H9 (cell line): ENCODE measurements at regions not wholly inside any gene's neighbourhood (a gene's known extent, or its start where the extent isn't known, plus 50 kb on each side); places are given as distances from the start of the nearest gene placed in this dataset.

Experiments
- DNase-seq: peaks from one replicate; pipeline ENCODE4 v3.0.0-alpha.2; 2017
- H2AFZ ChIP-seq: one replicate; pipeline ENCODE4 v1.6.1; 2013; ENCODE audit warnings: mild to moderate bottlenecking, low read length, control low read depth, moderate library complexity
- H2AK5ac ChIP-seq: 2 replicates; pipeline ENCODE4 v1.6.1; 2013; ENCODE audit warnings: low read length, control low read depth, mixed read lengths; ENCODE audit not compliant: insufficient read length
- H2BK120ac ChIP-seq: one replicate; pipeline ENCODE4 v1.6.1; 2013; ENCODE audit warnings: low read depth, mild to moderate bottlenecking, low read length, control low read depth, inconsistent platforms; ENCODE audit not compliant: poor library complexity, severe bottlenecking
- H2BK12ac ChIP-seq: 2 replicates; pipeline ENCODE4 v1.6.1; 2013; ENCODE audit warnings: low read length, control low read depth, mixed read lengths, low read depth; ENCODE audit not compliant: insufficient read length
- H2BK15ac ChIP-seq: 2 replicates; pipeline ENCODE4 v1.6.1; 2013; ENCODE audit warnings: low read depth, low read length, control low read depth
- H2BK20ac ChIP-seq: one replicate; pipeline ENCODE4 v1.6.1; 2013; ENCODE audit warnings: low read depth, mild to moderate bottlenecking, low read length, control low read depth, inconsistent platforms; ENCODE audit not compliant: poor library complexity, severe bottlenecking
- H2BK5ac ChIP-seq: 2 replicates; pipeline ENCODE4 v1.6.1; 2013; ENCODE audit warnings: low read length, control low read depth, mixed read lengths; ENCODE audit not compliant: insufficient read length
- H3K14ac ChIP-seq: 2 replicates; pipeline ENCODE4 v1.6.1; 2013; ENCODE audit warnings: low read length, control low read depth; ENCODE audit not compliant: insufficient read depth
- H3K18ac ChIP-seq: 2 replicates; pipeline ENCODE4 v1.6.1; 2013; ENCODE audit warnings: low read depth, mild to moderate bottlenecking, mixed read lengths, low read length, control low read depth; ENCODE audit not compliant: insufficient read length
- H3K23ac ChIP-seq: 2 replicates; pipeline ENCODE4 v1.6.1; 2013; ENCODE audit warnings: low read length, control low read depth, mixed read lengths, low read depth; ENCODE audit not compliant: insufficient read length
- H3K23me2 ChIP-seq: 2 replicates; pipeline ENCODE4 v1.6.1; 2013; ENCODE audit warnings: low read depth, mild to moderate bottlenecking, mixed read lengths, low read length, control low read depth; ENCODE audit not compliant: insufficient read length, poor library complexity, severe bottlenecking
- H3K27ac ChIP-seq: 2 replicates; pipeline ENCODE4 v1.5.1; 2013; ENCODE audit warnings: low read length, control low read depth, mixed read lengths, low read depth; ENCODE audit not compliant: insufficient read length
- H3K27me3 ChIP-seq: 2 replicates; pipeline ENCODE4 v1.6.1; 2013; ENCODE audit warnings: low read length, control low read depth, inconsistent platforms; ENCODE audit not compliant: insufficient read depth
- H3K4ac ChIP-seq: 2 replicates; pipeline ENCODE4 v1.6.1; 2013; ENCODE audit warnings: low read depth, mild to moderate bottlenecking, control low read depth, inconsistent platforms, low read length, moderate library complexity
- H3K4me1 ChIP-seq: 2 replicates; pipeline ENCODE4 v1.6.1; 2013; ENCODE audit warnings: low read length, control low read depth, inconsistent platforms; ENCODE audit not compliant: insufficient read depth
- H3K4me2 ChIP-seq: 2 replicates; pipeline ENCODE4 v1.6.1; 2013; ENCODE audit warnings: low read length, control low read depth, mixed read lengths; ENCODE audit not compliant: insufficient read length, insufficient read depth
- H3K56ac ChIP-seq: 2 replicates; pipeline ENCODE4 v1.6.1; 2013; ENCODE audit warnings: low read depth, mild to moderate bottlenecking, mixed read lengths, low read length, control low read depth; ENCODE audit not compliant: insufficient read length
- H3K79me1 ChIP-seq: 2 replicates; pipeline ENCODE4 v1.6.1; 2013; ENCODE audit warnings: low read depth, mild to moderate bottlenecking, moderate library complexity, low read length, control low read depth, inconsistent platforms; ENCODE audit not compliant: insufficient read depth, poor library complexity, severe bottlenecking
- H3K79me2 ChIP-seq: 2 replicates; pipeline ENCODE4 v1.6.1; 2013; ENCODE audit warnings: low read length, control low read depth, inconsistent platforms; ENCODE audit not compliant: insufficient read depth
- H3K9ac ChIP-seq: 2 replicates; pipeline ENCODE4 v1.6.1; 2013; ENCODE audit warnings: low read length, control low read depth, mixed read lengths; ENCODE audit not compliant: insufficient read length; ENCODE audit errors: extremely low read depth
- H3K9me3 ChIP-seq: one replicate; pipeline ENCODE4 v1.6.1; 2013; ENCODE audit warnings: low read depth, low read length, inconsistent platforms; ENCODE audit not compliant: control insufficient read depth
- H3T11ph ChIP-seq: one replicate; pipeline ENCODE4 v1.6.1; 2013; ENCODE audit warnings: mild to moderate bottlenecking, low read length, control low read depth, inconsistent platforms
- H4K20me1 ChIP-seq: one replicate; pipeline ENCODE4 v1.6.1; 2013; ENCODE audit not compliant: control insufficient read depth, insufficient read length, insufficient read depth
- H4K5ac ChIP-seq: 2 replicates; pipeline ENCODE4 v1.6.1; 2013; ENCODE audit warnings: low read depth, mild to moderate bottlenecking, mixed read lengths, low read length, control low read depth; ENCODE audit not compliant: insufficient read length
- H4K8ac ChIP-seq: replicated peaks from 2 replicates; pipeline ENCODE4 v1.6.1; 2013; ENCODE audit warnings: low read length, control low read depth, mixed read lengths, low read depth; ENCODE audit not compliant: insufficient read length
- H4K91ac ChIP-seq: 2 replicates; pipeline ENCODE4 v1.6.1; 2013; ENCODE audit warnings: low read depth, mild to moderate bottlenecking, moderate library complexity, mixed read lengths, low read length, control low read depth; ENCODE audit not compliant: insufficient read length
- H3K27ac Mint-ChIP-seq, 3 experiments: 2 replicates in 2 of 3; 3 replicates in 1 of 3; pipeline ENCODE4 v1.8.0; 2020 to 2021; ENCODE audit warnings: mixed read lengths in 3 of 3, mild to moderate bottlenecking in 1 of 3, moderate library complexity in 1 of 3
- H3K27me3 Mint-ChIP-seq: 2 replicates; pipeline ENCODE4 v1.8.0; 2021; ENCODE audit warnings: low read depth, mild to moderate bottlenecking, moderate library complexity, mixed read lengths
- H3K36me3 Mint-ChIP-seq, 3 experiments: 2 replicates in 2 of 3; 3 replicates in 1 of 3; pipeline ENCODE4 v1.8.0; 2020 to 2021; ENCODE audit warnings: low read depth in 3 of 3, mixed read lengths in 3 of 3; ENCODE audit not compliant: insufficient read depth in 1 of 3
- H3K4me1 Mint-ChIP-seq, 2 experiments: 2 replicates each; pipeline ENCODE4 v1.8.0; 2020; ENCODE audit warnings: mixed read lengths in 2 of 2
- H3K4me3 Mint-ChIP-seq, 2 experiments: 2 replicates in 1 of 2; 3 replicates in 1 of 2; pipeline ENCODE4 v1.8.0; 2020 to 2021; ENCODE audit warnings: mild to moderate bottlenecking in 2 of 2, mixed read lengths in 2 of 2, moderate library complexity in 1 of 2
- H3K9me3 Mint-ChIP-seq, 2 experiments: 2 replicates in 1 of 2; 3 replicates in 1 of 2; pipeline ENCODE4 v1.8.0; 2020; ENCODE audit warnings: mild to moderate bottlenecking in 2 of 2, mixed read lengths in 2 of 2, moderate library complexity in 1 of 2
- WGBS: extraction: QIAGEN DNeasy Blood & Tissue Kit; methylation state at CpG from one replicate; pipeline ENCODE4 v1.1.7; 2013; ENCODE audit warnings: missing lambda C conversion rate, low lambda C conversion rate, mixed read lengths; ENCODE audit not compliant: insufficient read length; ENCODE audit errors: extremely low coverage; 5-methylcytosine and 5-hydroxymethylcytosine counted together
- TF ChIP-seq, protein P1 (sequence below): fragments of 200-600 bp; sonication (generic); conservative IDR thresholded peaks from 3 replicates; pipeline ENCODE4 v1.8.0; 2021; ENCODE audit warnings: antibody characterized with exemption, mild to moderate bottlenecking

GRCh38 chr4:151606061-151606460 is 154.7 kb downstream of the GATB start:
- Histone ChIP-seq H4K5ac (no peak overlapping the region), H4K91ac (no peak overlapping the region), H3K27ac (no peak overlapping the region), H3T11ph (no peak overlapping the region), H3K79me2 (0 out of 2 replicates have a peak, but pooled peaks cover 1% of the 10 kb centered on the region), H3K4me2 (no peak overlapping the region), H2AFZ (no peak overlapping the region), H3K9ac (no peak overlapping the region), H3K56ac (no peak overlapping the region), H2BK20ac (no peak overlapping the region), H3K4me1 (peaks cover 3% of the 10 kb centered on the region; the same call in 1 of the 2 replicates), H3K18ac (no peak overlapping the region), H4K20me1 (no peaks in the 10 kb centered on the region), H3K23ac (no peak overlapping the region), H2BK15ac (no peak overlapping the region), H2AK5ac (no peak overlapping the region), H4K8ac (no peak overlapping the region), H2BK5ac (no peak overlapping the region), H2BK120ac (no peak overlapping the region), H3K4ac (no peak overlapping the region), H3K27me3 (no peaks in the 10 kb centered on the region), H2BK12ac (no peak overlapping the region), H3K14ac (no peak overlapping the region), H3K23me2 (no peaks in the 10 kb centered on the region), H3K9me3 (no peaks in the 10 kb centered on the region), H3K79me1 (no peaks in the 10 kb centered on the region)
- Mint-ChIP-seq H3K36me3 (peaks cover 12 to 23% (median 16%) of the 10 kb centered on the region in 3 experiments), H3K4me3 (no peak overlapping the region), H3K4me1 (peaks cover 5 to 9% of the 10 kb centered on the region in 2 experiments), H3K9me3 (peaks cover 6% of the 10 kb centered on the region in 2 experiments; a peak in 4 of 5 replicates), H3K27me3 (no peaks in the 10 kb centered on the region), H3K27ac (no peak overlapping the region)
- TF ChIP-seq, protein P1, sequence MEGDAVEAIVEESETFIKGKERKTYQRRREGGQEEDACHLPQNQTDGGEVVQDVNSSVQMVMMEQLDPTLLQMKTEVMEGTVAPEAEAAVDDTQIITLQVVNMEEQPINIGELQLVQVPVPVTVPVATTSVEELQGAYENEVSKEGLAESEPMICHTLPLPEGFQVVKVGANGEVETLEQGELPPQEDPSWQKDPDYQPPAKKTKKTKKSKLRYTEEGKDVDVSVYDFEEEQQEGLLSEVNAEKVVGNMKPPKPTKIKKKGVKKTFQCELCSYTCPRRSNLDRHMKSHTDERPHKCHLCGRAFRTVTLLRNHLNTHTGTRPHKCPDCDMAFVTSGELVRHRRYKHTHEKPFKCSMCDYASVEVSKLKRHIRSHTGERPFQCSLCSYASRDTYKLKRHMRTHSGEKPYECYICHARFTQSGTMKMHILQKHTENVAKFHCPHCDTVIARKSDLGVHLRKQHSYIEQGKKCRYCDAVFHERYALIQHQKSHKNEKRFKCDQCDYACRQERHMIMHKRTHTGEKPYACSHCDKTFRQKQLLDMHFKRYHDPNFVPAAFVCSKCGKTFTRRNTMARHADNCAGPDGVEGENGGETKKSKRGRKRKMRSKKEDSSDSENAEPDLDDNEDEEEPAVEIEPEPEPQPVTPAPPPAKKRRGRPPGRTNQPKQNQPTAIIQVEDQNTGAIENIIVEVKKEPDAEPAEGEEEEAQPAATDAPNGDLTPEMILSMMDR: no peak
- no peak for DNase-seq
- no CpG with 5 or more reads among the region's 5 CpGs for WGBS
